Kidney (tissue), 13 donors: ENCODE measurements at regions not wholly inside any gene's neighbourhood (a gene's known extent, or its start where the extent isn't known, plus 50 kb on each side); places are given as distances from the start of the nearest gene placed in this dataset.
A peak's percentile ranks its signal among the peaks of the same experiment; 100 is the strongest.

Experiments used
- DNase-seq, 5 donors: peaks; one replicate each; pipeline ENCODE4 v3.0.0-alpha.2; 2013 to 2020
- FAIRE-seq: peaks from 2 replicates; lab custom pipeline; 2012; peaks lifted over from hg19 to GRCh38; lab: Jason Lieb, UNC
- H3K27ac ChIP-seq, 2 donors: one replicate each; pipeline ENCODE4 v1.7.0; 2013; ENCODE audit warnings: low read depth in 2 of 2, low read length in 2 of 2, inconsistent platforms in 1 of 2
- H3K27me3 ChIP-seq: one replicate; pipeline ENCODE4 v1.7.1; 2013; ENCODE audit warnings: low read length, inconsistent platforms; ENCODE audit not compliant: control insufficient read depth, insufficient read depth
- H3K36me3 ChIP-seq, 3 donors: one replicate each; pipeline versions ENCODE4 v1.7.0 to v1.7.1; 2013; ENCODE audit warnings: low read length in 3 of 3, control low read depth in 1 of 3, inconsistent platforms in 1 of 3; ENCODE audit not compliant: insufficient read depth in 3 of 3, control insufficient read depth in 2 of 3
- H3K4me1 ChIP-seq, 3 donors: one replicate each; pipeline versions ENCODE4 v1.7.0 to v1.7.1; 2013; ENCODE audit warnings: low read length in 3 of 3, inconsistent platforms in 1 of 3, low read depth in 1 of 3; ENCODE audit not compliant: control insufficient read depth in 2 of 3, insufficient read depth in 2 of 3
- H3K4me3 ChIP-seq, 3 donors: one replicate each; pipeline versions ENCODE4 v1.7.0 to v1.8.1; 2013; ENCODE audit warnings: low read length in 3 of 3, control low read depth in 1 of 3, inconsistent platforms in 1 of 3
- H3K9ac ChIP-seq, 3 donors: one replicate each; pipeline versions ENCODE4 v1.7.0 to v1.7.1; 2013; ENCODE audit warnings: low read length in 3 of 3, control low read depth in 1 of 3, inconsistent platforms in 1 of 3
- H3K9me3 ChIP-seq, 3 donors: one replicate each; pipeline versions ENCODE4 v1.7.0 to v1.7.1; 2013; ENCODE audit warnings: low read length in 3 of 3, control low read depth in 1 of 3, inconsistent platforms in 1 of 3; ENCODE audit not compliant: control insufficient read depth in 2 of 3, insufficient read depth in 1 of 3
- intact Hi-C: fragments of 100-400 bp; cut with DNase I; formaldehyde crosslinking; loops from one replicate; pipeline ENCODE4 v1.11.1; 2022
- TF ChIP-seq, protein P1 (sequence below): IDR thresholded peaks from 3 replicates; pipeline ENCODE4 v1.5.1; 2012; ENCODE audit warnings: mild to moderate bottlenecking, moderate library complexity, borderline replicate concordance; ENCODE audit not compliant: insufficient read depth; ENCODE audit errors: extremely low read depth
- donor health status: control.
- donor health status: control.
- donor health status: control.
- donor health status: control.
- donor health status: control.
- donor health status: DM: yes; HTN: yes; CAD: no.
- donor health status: Normal renal cell carcinoma (clear cell type).

- Histone ChIP-seq H3K4me1 (no peaks in the 10 kb centered on the region), H3K9me3 (peaks cover 0 to 3% (median 0%) of the 10 kb centered on the region in 3 donors), H3K27me3 (no peaks in the 10 kb centered on the region), H3K4me3 (no peak overlapping the region), H3K27ac (no peak overlapping the region), H3K9ac (no peak overlapping the region), H3K36me3 (no peaks in the 10 kb centered on the region)
- TF ChIP-seq, protein P1, sequence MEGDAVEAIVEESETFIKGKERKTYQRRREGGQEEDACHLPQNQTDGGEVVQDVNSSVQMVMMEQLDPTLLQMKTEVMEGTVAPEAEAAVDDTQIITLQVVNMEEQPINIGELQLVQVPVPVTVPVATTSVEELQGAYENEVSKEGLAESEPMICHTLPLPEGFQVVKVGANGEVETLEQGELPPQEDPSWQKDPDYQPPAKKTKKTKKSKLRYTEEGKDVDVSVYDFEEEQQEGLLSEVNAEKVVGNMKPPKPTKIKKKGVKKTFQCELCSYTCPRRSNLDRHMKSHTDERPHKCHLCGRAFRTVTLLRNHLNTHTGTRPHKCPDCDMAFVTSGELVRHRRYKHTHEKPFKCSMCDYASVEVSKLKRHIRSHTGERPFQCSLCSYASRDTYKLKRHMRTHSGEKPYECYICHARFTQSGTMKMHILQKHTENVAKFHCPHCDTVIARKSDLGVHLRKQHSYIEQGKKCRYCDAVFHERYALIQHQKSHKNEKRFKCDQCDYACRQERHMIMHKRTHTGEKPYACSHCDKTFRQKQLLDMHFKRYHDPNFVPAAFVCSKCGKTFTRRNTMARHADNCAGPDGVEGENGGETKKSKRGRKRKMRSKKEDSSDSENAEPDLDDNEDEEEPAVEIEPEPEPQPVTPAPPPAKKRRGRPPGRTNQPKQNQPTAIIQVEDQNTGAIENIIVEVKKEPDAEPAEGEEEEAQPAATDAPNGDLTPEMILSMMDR: no peak
- no peak for FAIRE-seq
- DNase-seq: no peak
- intact Hi-C loops: no loop called here
Observed at GRCh38 chr10:36097696-36098095, 455.6 kb upstream of the FZD8 start.

DNA sequence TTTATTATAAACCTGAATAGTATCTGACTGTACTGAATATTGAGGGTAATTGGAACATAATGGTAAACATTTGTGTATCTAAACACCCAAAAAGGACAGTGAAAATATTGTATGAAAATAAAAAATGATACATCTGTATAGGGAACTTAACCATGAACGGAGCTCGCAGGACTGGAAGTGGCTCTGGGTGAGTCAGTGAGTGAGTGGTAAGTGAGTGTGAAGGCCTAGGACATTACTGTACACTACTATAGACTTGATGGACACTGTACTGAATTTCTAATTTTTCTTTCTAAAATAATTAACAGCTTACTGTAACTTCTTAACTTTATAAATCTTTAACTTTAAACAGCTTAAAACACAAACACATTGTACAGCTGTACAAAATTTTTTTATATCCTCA lies 454.5 kb upstream of the FZD8 start:
- Histone ChIP-seq H3K9me3 (peaks cover 0 to 3% (median 0%) of the 10 kb centered on the region in 3 donors), H3K36me3 (no peaks in the 10 kb centered on the region), H3K4me1 (no peaks in the 10 kb centered on the region), H3K27me3 (no peaks in the 10 kb centered on the region), H3K27ac (no peak overlapping the region), H3K4me3 (no peak overlapping the region), H3K9ac (no peak overlapping the region)
- TF ChIP-seq, protein P1: no peak
- DNase-seq (no peak), FAIRE-seq (peak; percentile 93)
- intact Hi-C loops: no loop called here

DNA sequence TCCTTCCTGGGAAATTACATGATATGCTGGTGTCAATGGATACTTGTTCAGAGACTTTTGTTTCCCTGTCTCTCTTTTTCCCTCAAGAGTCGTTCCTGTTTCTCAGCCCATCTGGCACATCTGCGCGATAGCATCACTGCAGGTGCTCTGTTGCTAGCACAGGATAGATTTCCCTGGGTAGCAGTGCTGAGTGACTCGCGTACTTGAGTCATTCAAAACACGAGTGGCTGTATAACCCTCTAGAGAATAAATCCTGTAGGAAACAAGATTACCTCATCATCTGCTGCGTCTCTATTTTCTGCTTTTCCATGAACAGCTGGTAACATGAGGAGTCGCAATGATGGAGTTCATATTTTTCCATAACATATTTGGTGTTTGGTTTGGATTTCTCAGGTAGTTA lies 452.0 kb upstream of the FZD8 start:
- no peak for FAIRE-seq
- intact Hi-C loops: no loop called here

More for the DNA sequence above, 452.0 kb upstream of the FZD8 start:
- DNase-seq: no peak
- Histone ChIP-seq H3K27ac (no peak overlapping the region), H3K4me3 (no peak overlapping the region), H3K9ac (no peak overlapping the region), H3K4me1 (no peaks in the 10 kb centered on the region), H3K9me3 (peaks cover 0 to under 1% (median 0%) of the 10 kb centered on the region in 3 donors), H3K27me3 (no peaks in the 10 kb centered on the region), H3K36me3 (no peaks in the 10 kb centered on the region)
- TF ChIP-seq, protein P1: no peak
